ENCODE measurements at regions not wholly inside any gene's neighbourhood (a gene's known extent, or its start where the extent isn't known, plus 50 kb on each side); places are given as distances from the start of the nearest gene placed in this dataset.

- no peak for TF ChIP-seq POLR2A (IDR thresholded peaks at IDR 0.05; ENCODE audit: low read length)
- no peak for TF ChIP-seq GATA1 (IDR thresholded peaks at IDR 0.05; ENCODE audit: low read depth, low read length)
Measured at GRCh38 chr10:43801626-43802025, 152.9 kb upstream of the ZNF32 start.
